ENCODE measurements at regions not wholly inside any gene's neighbourhood (a gene's known extent, or its start where the extent isn't known, plus 50 kb on each side); places are given as distances from the start of the nearest gene placed in this dataset.

GRCh38 chr11:115761817-115762216, 257.6 kb upstream of the CADM1 start:
- Histone ChIP-seq H3K4me1 (peaks cover 13% of the 10 kb centered on the region), H3K4me3 (no peak overlapping the region), H3K9me3 (no peaks in the 10 kb centered on the region), H3K27ac (no peak overlapping the region), H3K36me3 (ENCODE audit: low read depth, missing control alignments) (no peaks in the 10 kb centered on the region), H3K27me3 (no peaks in the 10 kb centered on the region)
- TF ChIP-seq CTCF (IDR thresholded peaks at IDR 0.05), result no peak
- TF ChIP-seq POLR2A (IDR thresholded peaks at IDR 0.05), result no peak
- intact Hi-C loops (cut with DNase I; ENCODE audit: low total_unique reads), result no loop called here
- 93 to 100% methylated on average over 1 of the region's 1 CpG for WGBS, 2 donors
- DNase-seq, result no peak

- DNase-seq, result no peak
- H3K4me1 ChIP-seq, result peaks cover 13% of the 10 kb centered on the region
- H3K36me3 ChIP-seq (ENCODE audit: low read depth, missing control alignments), result no peaks in the 10 kb centered on the region
- no peaks in the 10 kb centered on the region for H3K27me3 ChIP-seq
- WGBS, 2 donors, result 64% methylated on average over 1 of the region's 1 CpG; no CpG with 5 or more reads in 1 of the 2 donors
- TF ChIP-seq POLR2A (IDR thresholded peaks at IDR 0.05), result no peak
- no peak for TF ChIP-seq CTCF (IDR thresholded peaks at IDR 0.05)
- no peak overlapping the region for H3K27ac ChIP-seq
- intact Hi-C loops (cut with DNase I; ENCODE audit: low total_unique reads), result no loop called here
- no peaks in the 10 kb centered on the region for H3K9me3 ChIP-seq
- no peak overlapping the region for H3K4me3 ChIP-seq
Observed at GRCh38 chr11:115761348-115761747, 257.1 kb upstream of the CADM1 start.

GRCh38 chr11:115760461-115761320, 256.5 kb upstream of the CADM1 start:
- no peaks in the 10 kb centered on the region for H3K9me3 ChIP-seq
- H3K27me3 ChIP-seq, result no peaks in the 10 kb centered on the region
- intact Hi-C loops (cut with DNase I; ENCODE audit: low total_unique reads), result no loop called here
- H3K36me3 ChIP-seq (ENCODE audit: low read depth, missing control alignments), result no peaks in the 10 kb centered on the region
- peak overlapping the region in 1 of 2 donors; percentile 40 for H3K27ac ChIP-seq
- TF ChIP-seq CTCF (IDR thresholded peaks at IDR 0.05) (no peak), POLR2A (IDR thresholded peaks at IDR 0.05) (no peak)
- peak; percentile 44 for DNase-seq
- H3K4me3 ChIP-seq, result peak overlapping the region; percentile 79 to 83
- WGBS, 2 donors, result 20 to 39% methylated on average over 10 to 19 of the region's 19 CpGs
- peaks cover 13% of the 10 kb centered on the region for H3K4me1 ChIP-seq

- Histone ChIP-seq H3K36me3 (ENCODE audit: low read depth, missing control alignments) (no peaks in the 10 kb centered on the region), H3K4me3 (peak overlapping the region; percentile 79 to 83), H3K27ac (peak overlapping the region; percentile 40 to 68), H3K27me3 (no peaks in the 10 kb centered on the region), H3K4me1 (peaks cover 13% of the 10 kb centered on the region), H3K9me3 (no peaks in the 10 kb centered on the region)
- DNase-seq, result peak; percentile 50
- intact Hi-C loops (cut with DNase I; ENCODE audit: low total_unique reads), result no loop called here
- TF ChIP-seq CTCF (IDR thresholded peaks at IDR 0.05) (no peak), POLR2A (IDR thresholded peaks at IDR 0.05) (no peak)
- WGBS, 2 donors, result 5% methylated on average over 20 of the region's 70 CpGs; no CpG with 5 or more reads in 1 of the 2 donors
Observed at GRCh38 chr11:115759622-115760460, 255.6 kb upstream of the CADM1 start.
